Astrocyte (in vitro differentiated cells and primary cell): ENCODE measurements at regions not wholly inside any gene's neighbourhood (a gene's known extent, or its start where the extent isn't known, plus 50 kb on each side); places are given as distances from the start of the nearest gene placed in this dataset.

Experiments used
- EZH2 ChIP-seq: IDR thresholded peaks from 2 replicates; pipeline ENCODE4 v1.6.1; 2012; ENCODE audit warnings: mild to moderate bottlenecking, low read length, inconsistent platforms; ENCODE audit not compliant: insufficient read depth
- TF ChIP-seq, protein P1 (sequence below): IDR thresholded peaks from 2 replicates; pipeline ENCODE4 v1.5.1; 2011; ENCODE audit warnings: low read depth, mild to moderate bottlenecking, inconsistent platforms, low read length, moderate library complexity; ENCODE audit not compliant: insufficient read depth

DNA sequence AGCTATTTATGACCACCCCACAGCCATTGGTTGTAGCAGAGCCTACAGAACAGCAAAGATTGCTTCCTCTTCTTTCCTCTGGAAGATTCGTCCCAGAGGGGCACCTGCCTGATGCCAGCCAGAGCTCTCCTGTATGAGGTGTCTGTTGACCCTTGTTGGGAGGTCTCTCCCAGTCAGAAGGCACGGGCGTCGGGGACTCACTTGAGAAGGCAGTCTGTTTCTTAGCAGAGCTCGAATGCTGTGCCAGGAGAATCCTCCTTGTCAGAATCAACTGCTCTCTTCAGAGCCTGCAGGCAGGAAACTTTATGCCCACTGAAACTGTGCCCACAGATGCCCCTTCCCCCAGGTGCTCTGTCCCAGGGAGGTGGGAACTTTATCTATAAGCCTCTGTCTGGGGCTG, 479.5 kb upstream of the IZUMO3 start:
- no peak for TF ChIP-seq EZH2
- TF ChIP-seq, protein P1, sequence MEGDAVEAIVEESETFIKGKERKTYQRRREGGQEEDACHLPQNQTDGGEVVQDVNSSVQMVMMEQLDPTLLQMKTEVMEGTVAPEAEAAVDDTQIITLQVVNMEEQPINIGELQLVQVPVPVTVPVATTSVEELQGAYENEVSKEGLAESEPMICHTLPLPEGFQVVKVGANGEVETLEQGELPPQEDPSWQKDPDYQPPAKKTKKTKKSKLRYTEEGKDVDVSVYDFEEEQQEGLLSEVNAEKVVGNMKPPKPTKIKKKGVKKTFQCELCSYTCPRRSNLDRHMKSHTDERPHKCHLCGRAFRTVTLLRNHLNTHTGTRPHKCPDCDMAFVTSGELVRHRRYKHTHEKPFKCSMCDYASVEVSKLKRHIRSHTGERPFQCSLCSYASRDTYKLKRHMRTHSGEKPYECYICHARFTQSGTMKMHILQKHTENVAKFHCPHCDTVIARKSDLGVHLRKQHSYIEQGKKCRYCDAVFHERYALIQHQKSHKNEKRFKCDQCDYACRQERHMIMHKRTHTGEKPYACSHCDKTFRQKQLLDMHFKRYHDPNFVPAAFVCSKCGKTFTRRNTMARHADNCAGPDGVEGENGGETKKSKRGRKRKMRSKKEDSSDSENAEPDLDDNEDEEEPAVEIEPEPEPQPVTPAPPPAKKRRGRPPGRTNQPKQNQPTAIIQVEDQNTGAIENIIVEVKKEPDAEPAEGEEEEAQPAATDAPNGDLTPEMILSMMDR: no peak
